SK-N-SH treated with all-trans-retinoic acid at 6 μM for 48 hours (cell line): ENCODE measurements at regions not wholly inside any gene's neighbourhood (a gene's known extent, or its start where the extent isn't known, plus 50 kb on each side); places are given as distances from the start of the nearest gene placed in this dataset.

Experiments used
- ATAC-seq: fragments of 200-7000 bp; cut with Tn5 transposase; 3 replicates; pipeline ENCODE4 v1.9.1; 2020; ENCODE audit warnings: mild to moderate bottlenecking, moderate library complexity
- ARNTL ChIP-seq: fragments of 450-650 bp; formaldehyde crosslinking; IDR thresholded peaks from 2 replicates; pipeline ENCODE4 v1.5.0; 2020; ENCODE audit warnings: low read depth, mild to moderate bottlenecking, moderate library complexity, borderline replicate concordance
- CREB5 ChIP-seq: fragments of 250-450 bp; sonication (Bioruptor Pico); IDR thresholded peaks from 2 replicates; pipeline ENCODE4 v1.5.1; 2020; ENCODE audit warnings: low read depth, mild to moderate bottlenecking, moderate library complexity
- CSRNP3 ChIP-seq: fragments of 250-450 bp; sonication (Bioruptor Pico); IDR thresholded peaks from 2 replicates; pipeline ENCODE4 v1.5.1; 2021; ENCODE audit warnings: mild to moderate bottlenecking, moderate library complexity
- ESRRG ChIP-seq: fragments of 250-450 bp; sonication (Bioruptor Pico); IDR thresholded peaks from 2 replicates; pipeline ENCODE4 v1.6.1; 2021; ENCODE audit warnings: mild to moderate bottlenecking
- GLIS3 ChIP-seq: fragments of 250-450 bp; sonication (Bioruptor Pico); IDR thresholded peaks from 2 replicates; pipeline ENCODE4 v1.5.0; 2020; ENCODE audit warnings: mild to moderate bottlenecking, moderate library complexity
- ISL1 ChIP-seq: fragments of 250-450 bp; sonication (Bioruptor Pico); IDR thresholded peaks from 2 replicates; pipeline ENCODE4 v2.1.2; 2022; ENCODE audit warnings: mild to moderate bottlenecking, moderate library complexity
- OSR1 ChIP-seq: fragments of 250-450 bp; sonication (Bioruptor Pico); IDR thresholded peaks from 2 replicates; pipeline ENCODE4 v1.8.0; 2022; ENCODE audit warnings: moderate library complexity, mild to moderate bottlenecking, inconsistent platforms
- PATZ1 ChIP-seq: fragments of 250-450 bp; sonication (Bioruptor Pico); IDR thresholded peaks from 2 replicates; pipeline ENCODE4 v1.8.0; 2020; ENCODE audit warnings: mild to moderate bottlenecking, moderate library complexity, borderline replicate concordance
- PPARA ChIP-seq: fragments of 250-450 bp; sonication (Bioruptor Pico); IDR thresholded peaks from 2 replicates; pipeline ENCODE4 v1.5.0; 2020; ENCODE audit warnings: mild to moderate bottlenecking, borderline replicate concordance
- RARB ChIP-seq: fragments of 250-450 bp; sonication (Bioruptor Pico); IDR thresholded peaks from 2 replicates; pipeline ENCODE4 v1.8.0; 2021; ENCODE audit warnings: mild to moderate bottlenecking, moderate library complexity
- SNAI2 ChIP-seq: fragments of 250-450 bp; sonication (Bioruptor Pico); IDR thresholded peaks from 2 replicates; pipeline ENCODE4 v1.5.0; 2020; ENCODE audit warnings: mild to moderate bottlenecking, moderate library complexity
- TCF4 ChIP-seq: fragments of 250-450 bp; sonication (Bioruptor Pico); IDR thresholded peaks from 2 replicates; pipeline ENCODE4 v1.8.0; 2021; ENCODE audit warnings: mild to moderate bottlenecking, moderate library complexity, borderline replicate concordance
- TOX ChIP-seq: fragments of 250-450 bp; sonication (Bioruptor Pico); IDR thresholded peaks from 2 replicates; pipeline ENCODE4 v1.8.0; 2021; ENCODE audit warnings: mild to moderate bottlenecking, moderate library complexity, borderline replicate concordance
- ZC3H10 ChIP-seq: fragments of 250-450 bp; sonication (Bioruptor Pico); IDR thresholded peaks from 2 replicates; pipeline ENCODE4 v1.5.1; 2021; ENCODE audit warnings: mild to moderate bottlenecking, moderate library complexity
- ZFP3 ChIP-seq: fragments of 250-450 bp; sonication (Bioruptor Pico); IDR thresholded peaks from 2 replicates; pipeline ENCODE4 v1.5.0; 2020; ENCODE audit warnings: mild to moderate bottlenecking, moderate library complexity
- ZFP30 ChIP-seq: fragments of 450-650 bp; formaldehyde crosslinking; IDR thresholded peaks from 2 replicates; pipeline ENCODE4 v1.5.0; 2022; ENCODE audit warnings: mild to moderate bottlenecking, moderate library complexity
- ZNF565 ChIP-seq: fragments of 450-650 bp; formaldehyde crosslinking; conservative IDR thresholded peaks from 2 replicates; pipeline ENCODE4 v1.5.0; 2020; ENCODE audit warnings: low read depth, mild to moderate bottlenecking, moderate library complexity
- ZNF70 ChIP-seq: fragments of 450-650 bp; formaldehyde crosslinking; IDR thresholded peaks from 2 replicates; pipeline ENCODE4 v1.5.0; 2020; ENCODE audit warnings: mild to moderate bottlenecking, moderate library complexity
- ZNF8 ChIP-seq: fragments of 450-650 bp; formaldehyde crosslinking; IDR thresholded peaks from 2 replicates; pipeline ENCODE4 v1.5.0; 2020; ENCODE audit warnings: mild to moderate bottlenecking, moderate library complexity
- TF ChIP-seq, protein P1 (sequence below): fragments of 250-450 bp; sonication (Bioruptor Pico); IDR thresholded peaks from 2 replicates; pipeline ENCODE4 v1.8.0; 2021; ENCODE audit warnings: low read depth, mild to moderate bottlenecking, moderate library complexity, borderline replicate concordance
- TF ChIP-seq, protein P2 (sequence below): fragments of 250-450 bp; sonication (Bioruptor Pico); IDR thresholded peaks from 2 replicates; pipeline ENCODE4 v1.5.0; 2020; ENCODE audit warnings: mild to moderate bottlenecking, moderate library complexity

DNA sequence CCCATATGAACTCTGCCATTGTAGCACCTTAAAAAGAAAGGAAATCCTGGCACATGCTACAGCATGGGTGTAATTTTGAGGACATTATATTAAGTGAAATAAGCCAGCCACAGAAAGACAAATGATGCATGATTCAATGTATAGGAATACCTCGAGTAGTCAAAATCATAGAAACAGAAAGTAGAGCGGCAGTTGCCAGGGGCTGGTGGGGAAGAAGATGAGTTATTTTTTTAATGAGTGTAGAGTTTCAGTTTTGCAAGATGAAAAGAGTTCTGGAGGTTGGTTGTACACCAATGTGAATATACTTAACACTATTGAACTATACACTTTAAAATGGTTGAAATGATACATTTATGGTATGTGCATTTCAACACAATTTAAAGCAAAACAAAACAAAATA lies 133.0 kb downstream of the ZDHHC21 start:
- no peak for ATAC-seq
- no peak for TF ChIP-seq TOX (CRISPR knock-in tag)
- TF ChIP-seq GLIS3 (CRISPR knock-in tag), result no peak
- TF ChIP-seq PPARA (CRISPR knock-in tag), result no peak
- no peak for TF ChIP-seq ZNF70 (CRISPR knock-in tag)
- TF ChIP-seq, protein P1, sequence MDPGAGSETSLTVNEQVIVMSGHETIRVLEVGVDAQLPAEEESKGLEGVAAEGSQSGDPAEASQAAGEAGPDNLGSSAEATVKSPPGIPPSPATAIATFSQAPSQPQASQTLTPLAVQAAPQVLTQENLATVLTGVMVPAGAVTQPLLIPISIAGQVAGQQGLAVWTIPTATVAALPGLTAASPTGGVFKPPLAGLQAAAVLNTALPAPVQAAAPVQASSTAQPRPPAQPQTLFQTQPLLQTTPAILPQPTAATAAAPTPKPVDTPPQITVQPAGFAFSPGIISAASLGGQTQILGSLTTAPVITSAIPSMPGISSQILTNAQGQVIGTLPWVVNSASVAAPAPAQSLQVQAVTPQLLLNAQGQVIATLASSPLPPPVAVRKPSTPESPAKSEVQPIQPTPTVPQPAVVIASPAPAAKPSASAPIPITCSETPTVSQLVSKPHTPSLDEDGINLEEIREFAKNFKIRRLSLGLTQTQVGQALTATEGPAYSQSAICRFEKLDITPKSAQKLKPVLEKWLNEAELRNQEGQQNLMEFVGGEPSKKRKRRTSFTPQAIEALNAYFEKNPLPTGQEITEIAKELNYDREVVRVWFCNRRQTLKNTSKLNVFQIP (CRISPR knock-in tag), result no peak
- no peak for TF ChIP-seq SNAI2 (CRISPR knock-in tag)
- TF ChIP-seq, protein P2, sequence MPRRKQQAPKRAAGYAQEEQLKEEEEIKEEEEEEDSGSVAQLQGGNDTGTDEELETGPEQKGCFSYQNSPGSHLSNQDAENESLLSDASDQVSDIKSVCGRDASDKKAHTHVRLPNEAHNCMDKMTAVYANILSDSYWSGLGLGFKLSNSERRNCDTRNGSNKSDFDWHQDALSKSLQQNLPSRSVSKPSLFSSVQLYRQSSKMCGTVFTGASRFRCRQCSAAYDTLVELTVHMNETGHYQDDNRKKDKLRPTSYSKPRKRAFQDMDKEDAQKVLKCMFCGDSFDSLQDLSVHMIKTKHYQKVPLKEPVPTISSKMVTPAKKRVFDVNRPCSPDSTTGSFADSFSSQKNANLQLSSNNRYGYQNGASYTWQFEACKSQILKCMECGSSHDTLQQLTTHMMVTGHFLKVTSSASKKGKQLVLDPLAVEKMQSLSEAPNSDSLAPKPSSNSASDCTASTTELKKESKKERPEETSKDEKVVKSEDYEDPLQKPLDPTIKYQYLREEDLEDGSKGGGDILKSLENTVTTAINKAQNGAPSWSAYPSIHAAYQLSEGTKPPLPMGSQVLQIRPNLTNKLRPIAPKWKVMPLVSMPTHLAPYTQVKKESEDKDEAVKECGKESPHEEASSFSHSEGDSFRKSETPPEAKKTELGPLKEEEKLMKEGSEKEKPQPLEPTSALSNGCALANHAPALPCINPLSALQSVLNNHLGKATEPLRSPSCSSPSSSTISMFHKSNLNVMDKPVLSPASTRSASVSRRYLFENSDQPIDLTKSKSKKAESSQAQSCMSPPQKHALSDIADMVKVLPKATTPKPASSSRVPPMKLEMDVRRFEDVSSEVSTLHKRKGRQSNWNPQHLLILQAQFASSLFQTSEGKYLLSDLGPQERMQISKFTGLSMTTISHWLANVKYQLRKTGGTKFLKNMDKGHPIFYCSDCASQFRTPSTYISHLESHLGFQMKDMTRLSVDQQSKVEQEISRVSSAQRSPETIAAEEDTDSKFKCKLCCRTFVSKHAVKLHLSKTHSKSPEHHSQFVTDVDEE (CRISPR knock-in tag), result no peak
- no peak for TF ChIP-seq ZFP30
- no peak for TF ChIP-seq RARB (CRISPR knock-in tag)
- TF ChIP-seq ZFP3 (CRISPR knock-in tag), result no peak
- no peak for TF ChIP-seq ZNF565 (CRISPR knock-in tag)
- no peak for TF ChIP-seq CSRNP3
- TF ChIP-seq CREB5 (CRISPR knock-in tag), result no peak
- no peak for TF ChIP-seq ARNTL (CRISPR knock-in tag)
- TF ChIP-seq ESRRG (CRISPR knock-in tag), result no peak
- TF ChIP-seq OSR1 (CRISPR knock-in tag), result no peak

GRCh38 chr9:14554886-14555285 lies 138.3 kb downstream of the ZDHHC21 start:
- ATAC-seq, result 0 out of 3 replicates have a peak, but pooled peaks have one; percentile 31
- no peak for TF ChIP-seq SNAI2 (CRISPR knock-in tag)
- TF ChIP-seq TCF4 (CRISPR knock-in tag), result no peak
- no peak for TF ChIP-seq ESRRG (CRISPR knock-in tag)
- 0 out of 2 replicates have a peak, but pooled peaks have one; percentile 19 for TF ChIP-seq ISL1
- no peak for TF ChIP-seq PPARA (CRISPR knock-in tag)
- TF ChIP-seq, protein P1 (CRISPR knock-in tag), result no peak

GRCh38 chr9:14547245-14548060 lies 145.8 kb downstream of the ZDHHC21 start:
- no peak for ATAC-seq
- TF ChIP-seq PATZ1 (CRISPR knock-in tag) (no peak), CREB5 (CRISPR knock-in tag) (no peak), ESRRG (CRISPR knock-in tag) (no peak), ZNF8 (CRISPR knock-in tag) (no peak), ZC3H10 (CRISPR knock-in tag) (no peak)
- TF ChIP-seq, protein P2 (CRISPR knock-in tag), result no peak
